Endodermal cell (in vitro differentiated cells): ENCODE measurements at regions not wholly inside any gene's neighbourhood (a gene's known extent, or its start where the extent isn't known, plus 50 kb on each side); places are given as distances from the start of the nearest gene placed in this dataset.

Experiments
- DNase-seq: peaks from one replicate; pipeline ENCODE4 v3.0.0-alpha.2; 2017
- H3K27ac ChIP-seq: 2 replicates; pipeline ENCODE4 v1.5.1; 2013; ENCODE audit warnings: mild to moderate bottlenecking, low read depth, low read length, moderate library complexity
- H3K27me3 ChIP-seq: 2 replicates; pipeline ENCODE4 v1.6.1; 2013; ENCODE audit warnings: mild to moderate bottlenecking, low read length, moderate library complexity; ENCODE audit not compliant: insufficient read depth, control insufficient read depth, poor library complexity, severe bottlenecking
- H3K36me3 ChIP-seq: 2 replicates; pipeline ENCODE4 v1.7.0; 2013; ENCODE audit warnings: mild to moderate bottlenecking, low read length, moderate library complexity; ENCODE audit not compliant: control insufficient read depth, insufficient read depth
- H3K4me1 ChIP-seq: one replicate; pipeline ENCODE4 v1.7.0; 2013; ENCODE audit warnings: low read length; ENCODE audit not compliant: control insufficient read depth, insufficient read depth
- H3K4me3 ChIP-seq: 2 replicates; pipeline ENCODE4 v1.5.1; 2013; ENCODE audit warnings: mild to moderate bottlenecking, low read length, moderate library complexity
- H3K9ac ChIP-seq: 2 replicates; pipeline ENCODE4 v1.6.1; 2013; ENCODE audit warnings: mild to moderate bottlenecking, low read length, moderate library complexity; ENCODE audit not compliant: poor library complexity, severe bottlenecking; ENCODE audit errors: extremely low read depth
- H3K9me3 ChIP-seq: 2 replicates; pipeline ENCODE4 v1.6.1; 2013; ENCODE audit warnings: mild to moderate bottlenecking, low read length, moderate library complexity; ENCODE audit not compliant: control insufficient read depth
- H3K27ac Mint-ChIP-seq: 2 replicates; pipeline ENCODE4 v1.8.0; 2020; ENCODE audit warnings: mixed read lengths
- H3K27me3 Mint-ChIP-seq: 2 replicates; pipeline ENCODE4 v1.8.0; 2021; ENCODE audit warnings: mild to moderate bottlenecking, mixed read lengths; ENCODE audit not compliant: insufficient read depth
- H3K36me3 Mint-ChIP-seq: 2 replicates; pipeline ENCODE4 v1.8.0; 2020; ENCODE audit warnings: low read depth, mixed read lengths
- H3K4me1 Mint-ChIP-seq: 2 replicates; pipeline ENCODE4 v1.8.0; 2020; ENCODE audit warnings: mixed read lengths
- H3K4me3 Mint-ChIP-seq: 2 replicates; pipeline ENCODE4 v1.8.0; 2020; ENCODE audit warnings: mild to moderate bottlenecking, moderate library complexity, mixed read lengths
- H3K9me3 Mint-ChIP-seq: 2 replicates; pipeline ENCODE4 v1.8.0; 2020; ENCODE audit warnings: mild to moderate bottlenecking, mixed read lengths
- CTCF ChIP-seq: fragments of 200-600 bp; sonication (generic); conservative IDR thresholded peaks from 2 replicates; pipeline ENCODE4 v1.5.0; 2021; ENCODE audit warnings: antibody characterized with exemption, mild to moderate bottlenecking
- WGBS, 2 experiments: methylation state at CpG; one replicate each; pipeline versions ENCODE4 v1.1.5 to v1.1.7; 2013; ENCODE audit warnings: missing lambda C conversion rate in 2 of 2, mixed read lengths in 1 of 2; ENCODE audit not compliant: insufficient coverage in 1 of 2, insufficient read length in 1 of 2; 5-methylcytosine and 5-hydroxymethylcytosine counted together

DNA sequence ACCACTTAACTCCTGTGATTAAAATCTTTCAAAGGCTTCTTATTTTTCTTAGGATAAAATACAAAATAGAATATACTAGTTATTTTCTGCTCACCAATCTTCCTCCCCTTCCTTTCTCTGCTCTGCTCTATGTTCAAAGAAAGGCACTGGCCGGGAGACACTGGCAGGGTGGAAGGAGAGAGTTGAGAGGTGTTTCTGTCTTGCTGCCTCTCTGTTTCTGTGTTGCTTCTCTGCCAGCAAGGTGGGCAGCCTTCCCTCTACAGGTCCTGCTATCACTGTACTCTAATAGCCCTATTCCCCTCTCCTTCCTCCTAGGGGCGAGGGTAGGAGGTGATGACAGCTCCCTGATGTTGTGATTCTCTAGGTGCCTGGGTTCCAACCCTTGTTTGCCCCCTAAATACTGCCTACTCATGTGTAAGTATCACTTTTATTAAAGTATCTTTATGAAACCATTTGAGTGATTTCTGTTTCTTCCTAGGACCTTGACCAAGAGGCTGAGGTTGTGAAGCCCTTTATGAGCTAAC, 515.1 kb downstream of the TLE4 start:
- Histone ChIP-seq H3K9ac (no peak overlapping the region), H3K4me3 (no peak overlapping the region), H3K36me3 (no peaks in the 10 kb centered on the region), H3K9me3 (no peaks in the 10 kb centered on the region), H3K4me1 (no peaks in the 10 kb centered on the region), H3K27me3 (peaks cover 5% of the 10 kb centered on the region), H3K27ac (no peak overlapping the region)
- WGBS, 2 experiments = 94% methylated on average over 1 of the region's 2 CpGs; no CpG with 5 or more reads in 1 of the 2 experiments
- no peak for TF ChIP-seq CTCF
- Mint-ChIP-seq H3K9me3 (no peaks in the 10 kb centered on the region), H3K27ac (no peak overlapping the region), H3K36me3 (no peaks in the 10 kb centered on the region), H3K4me1 (no peaks in the 10 kb centered on the region), H3K4me3 (no peak overlapping the region), H3K27me3 (no peaks in the 10 kb centered on the region)
- no peak for DNase-seq

- Mint-ChIP-seq H3K27ac (no peak overlapping the region), H3K4me1 (no peaks in the 10 kb centered on the region), H3K36me3 (no peaks in the 10 kb centered on the region), H3K9me3 (no peaks in the 10 kb centered on the region), H3K27me3 (no peaks in the 10 kb centered on the region), H3K4me3 (no peak overlapping the region)
- no peaks in the 10 kb centered on the region for H3K36me3 ChIP-seq
- no peak overlapping the region for H3K9ac ChIP-seq
- no peak for DNase-seq
- no peaks in the 10 kb centered on the region for H3K9me3 ChIP-seq
- H3K4me3 ChIP-seq = no peak overlapping the region
- no peak for TF ChIP-seq CTCF
- no peaks in the 10 kb centered on the region for H3K4me1 ChIP-seq
- no peak overlapping the region for H3K27ac ChIP-seq
- WGBS, 2 experiments = 93 to 100% methylated on average over 1 to 4 of the region's 4 CpGs
- H3K27me3 ChIP-seq = peaks cover 5% of the 10 kb centered on the region
These were observed 514.6 kb downstream of the TLE4 start for GRCh38 chr9:80086386-80086785.

DNA sequence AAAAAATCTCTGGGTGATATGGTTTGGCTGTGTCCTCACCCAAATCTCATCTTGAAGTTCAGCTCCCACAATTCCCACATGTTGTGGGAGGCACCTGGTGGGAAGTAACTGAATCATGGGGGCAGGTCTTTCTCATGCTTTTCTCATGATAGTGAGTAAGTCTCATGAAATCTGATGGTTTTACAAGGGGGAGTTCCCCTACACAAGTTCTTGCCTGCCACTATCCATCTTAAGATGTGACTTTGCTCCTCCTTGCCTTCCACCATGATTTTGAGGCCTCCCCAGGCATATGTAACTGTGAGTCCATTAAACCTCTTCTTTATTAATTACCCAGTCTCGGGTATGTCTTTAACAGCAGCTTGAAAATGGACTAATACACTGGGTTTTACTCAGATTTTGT, 513.9 kb downstream of the TLE4 start:
- H3K4me1 ChIP-seq = no peaks in the 10 kb centered on the region
- H3K9me3 Mint-ChIP-seq = peaks cover 5% of the 10 kb centered on the region
- 80 to 100% methylated on average over 1 of the region's 1 CpG for WGBS, 2 experiments
- no peak for DNase-seq
- peaks cover 4% of the 10 kb centered on the region for H3K36me3 Mint-ChIP-seq
- H3K27ac Mint-ChIP-seq = no peak overlapping the region
- no peak overlapping the region for H3K27ac ChIP-seq
- no peaks in the 10 kb centered on the region for H3K36me3 ChIP-seq
- H3K9me3 ChIP-seq = no peaks in the 10 kb centered on the region
- no peaks in the 10 kb centered on the region for H3K4me1 Mint-ChIP-seq
- no peak overlapping the region for H3K4me3 ChIP-seq
- H3K9ac ChIP-seq = no peak overlapping the region
- no peak for TF ChIP-seq CTCF
- H3K27me3 Mint-ChIP-seq = no peaks in the 10 kb centered on the region
- H3K4me3 Mint-ChIP-seq = no peak overlapping the region
- peaks cover 5% of the 10 kb centered on the region for H3K27me3 ChIP-seq
